ENCODE measurements at regions not wholly inside any gene's neighbourhood (a gene's known extent, or its start where the extent isn't known, plus 50 kb on each side); places are given as distances from the start of the nearest gene placed in this dataset.

DNA sequence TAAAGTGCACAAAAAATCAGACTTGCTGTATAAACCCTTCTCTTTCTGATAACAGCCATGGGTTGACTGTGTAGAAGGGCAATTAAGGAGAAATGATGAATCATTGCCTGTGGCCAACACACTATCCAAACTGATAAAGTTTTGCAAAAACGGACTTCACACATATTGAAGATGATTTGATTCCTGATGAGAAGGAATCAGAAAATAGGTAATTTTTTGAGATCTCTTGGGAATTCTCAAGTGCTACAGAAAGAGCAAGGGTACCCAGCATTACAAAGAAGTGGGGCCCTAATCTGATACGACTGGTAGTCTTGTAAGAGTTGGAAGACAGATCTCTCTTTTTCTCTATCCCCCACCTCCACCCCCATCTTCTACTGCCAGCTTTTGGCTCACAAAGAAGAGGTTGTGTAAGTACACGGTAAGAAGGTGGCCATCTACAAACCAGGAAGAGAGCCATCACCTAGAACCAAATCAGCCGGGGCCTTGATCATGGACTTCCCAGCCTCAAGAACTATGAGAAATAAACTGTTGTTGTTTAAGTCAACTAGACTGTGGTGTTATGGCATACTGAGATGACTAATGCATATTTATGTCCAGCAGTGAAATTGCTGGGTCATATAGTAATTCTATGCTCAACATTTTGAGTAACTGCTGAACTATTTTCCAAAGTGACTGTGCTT lies 254.7 kb downstream of the EDEM1 start:
- TF ChIP-seq, protein P1, sequence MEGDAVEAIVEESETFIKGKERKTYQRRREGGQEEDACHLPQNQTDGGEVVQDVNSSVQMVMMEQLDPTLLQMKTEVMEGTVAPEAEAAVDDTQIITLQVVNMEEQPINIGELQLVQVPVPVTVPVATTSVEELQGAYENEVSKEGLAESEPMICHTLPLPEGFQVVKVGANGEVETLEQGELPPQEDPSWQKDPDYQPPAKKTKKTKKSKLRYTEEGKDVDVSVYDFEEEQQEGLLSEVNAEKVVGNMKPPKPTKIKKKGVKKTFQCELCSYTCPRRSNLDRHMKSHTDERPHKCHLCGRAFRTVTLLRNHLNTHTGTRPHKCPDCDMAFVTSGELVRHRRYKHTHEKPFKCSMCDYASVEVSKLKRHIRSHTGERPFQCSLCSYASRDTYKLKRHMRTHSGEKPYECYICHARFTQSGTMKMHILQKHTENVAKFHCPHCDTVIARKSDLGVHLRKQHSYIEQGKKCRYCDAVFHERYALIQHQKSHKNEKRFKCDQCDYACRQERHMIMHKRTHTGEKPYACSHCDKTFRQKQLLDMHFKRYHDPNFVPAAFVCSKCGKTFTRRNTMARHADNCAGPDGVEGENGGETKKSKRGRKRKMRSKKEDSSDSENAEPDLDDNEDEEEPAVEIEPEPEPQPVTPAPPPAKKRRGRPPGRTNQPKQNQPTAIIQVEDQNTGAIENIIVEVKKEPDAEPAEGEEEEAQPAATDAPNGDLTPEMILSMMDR (IDR thresholded peaks at IDR 0.05) = no peak
- TF ChIP-seq POLR2A (IDR thresholded peaks at IDR 0.05) = no peak
- no peak for TF ChIP-seq POLR2AphosphoS5 (IDR thresholded peaks at IDR 0.05)
- no peak for TF ChIP-seq EP300 (IDR thresholded peaks at IDR 0.05)
